ENCODE measurements at regions not wholly inside any gene's neighbourhood (a gene's known extent, or its start where the extent isn't known, plus 50 kb on each side); places are given as distances from the start of the nearest gene placed in this dataset.
"Not testable (repeated sequence)": the region's sequence is repeated elsewhere in the genome, so short reads cannot be mapped to it uniquely, and the experiment has no call there.

DNA sequence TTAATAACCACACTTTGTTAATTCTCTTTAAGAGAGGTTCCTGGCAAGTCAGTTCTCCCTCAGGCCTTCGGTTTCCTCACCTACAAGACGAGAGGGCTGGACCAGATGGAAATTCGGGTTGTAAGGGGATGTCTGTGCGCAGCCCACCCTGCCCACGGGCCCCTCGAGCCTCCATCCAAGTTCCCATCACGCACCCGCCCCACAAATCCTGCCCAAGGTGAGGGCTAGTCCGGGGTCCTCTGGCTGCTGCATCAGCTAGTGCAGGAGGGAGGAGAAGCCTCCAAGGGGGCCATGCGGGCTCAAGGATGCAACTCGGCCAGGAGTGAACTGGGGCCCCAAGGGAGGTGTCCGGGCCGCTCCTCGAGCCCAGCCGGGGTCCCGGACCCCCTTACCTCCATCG lies 169.6 kb upstream of the TP53TG3 start:
- DNase-seq = not testable (repeated sequence)

DNA sequence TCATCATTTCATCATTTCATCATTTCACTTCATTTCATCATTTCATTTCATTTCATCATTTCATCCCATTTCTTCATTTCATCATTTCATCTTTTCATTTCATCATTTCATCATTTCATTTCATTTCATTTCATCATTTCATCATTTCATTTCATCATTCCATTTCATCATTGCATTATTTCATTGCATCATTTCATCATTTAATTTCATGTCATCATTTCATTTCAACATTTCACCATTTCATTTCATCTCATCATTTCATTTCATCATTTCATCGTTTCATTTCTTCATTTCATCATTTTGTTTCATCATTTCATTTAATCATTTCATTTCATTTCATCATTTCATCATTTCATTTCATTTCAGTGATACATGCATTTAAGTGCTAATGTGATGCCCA lies 166.9 kb upstream of the TP53TG3 start:
- DNase-seq = not testable (repeated sequence)

DNA sequence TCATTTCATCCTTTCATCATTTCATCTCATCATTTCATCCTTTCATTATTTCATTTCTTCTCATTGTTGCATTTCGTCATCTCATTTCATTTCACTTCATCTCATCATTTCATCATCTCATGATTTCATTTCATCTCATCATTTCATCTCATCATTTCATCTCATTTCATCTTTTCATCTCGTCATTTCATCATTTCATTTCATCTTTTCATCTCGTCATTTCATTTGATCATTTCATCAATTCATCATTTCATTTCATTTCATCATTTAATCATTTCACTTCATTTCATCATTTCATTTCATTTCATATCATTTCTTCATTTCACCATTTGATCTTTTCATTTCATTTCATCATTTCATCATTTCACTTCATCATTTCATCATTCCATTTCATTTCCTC lies 131.3 kb upstream of the TP53TG3 start:
- DNase-seq = not testable (repeated sequence)

DNA sequence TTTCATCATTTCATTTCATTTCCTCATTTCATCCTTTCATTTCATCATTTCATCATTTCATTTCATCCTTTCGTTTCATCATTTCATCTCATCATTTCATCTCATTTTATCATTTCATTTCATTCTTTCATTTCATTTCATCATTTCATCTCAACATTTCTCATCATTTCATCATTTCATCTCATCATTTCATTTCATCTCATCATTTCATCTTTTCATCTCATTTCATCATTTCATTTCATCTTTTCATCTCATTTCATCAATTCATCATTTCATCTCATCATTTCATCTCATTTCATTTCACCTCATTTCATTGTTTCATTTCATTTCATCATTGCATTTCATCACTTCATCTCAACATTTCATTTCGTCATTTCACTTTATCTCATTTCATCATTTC lies 129.7 kb upstream of the TP53TG3 start:
- not testable (repeated sequence) for DNase-seq

Measured in NCI-H1105 treated with DMSO at 0.1 percent for 48 hours (cell line).